ENCODE measurements at regions not wholly inside any gene's neighbourhood (a gene's known extent, or its start where the extent isn't known, plus 50 kb on each side); places are given as distances from the start of the nearest gene placed in this dataset.

DNA sequence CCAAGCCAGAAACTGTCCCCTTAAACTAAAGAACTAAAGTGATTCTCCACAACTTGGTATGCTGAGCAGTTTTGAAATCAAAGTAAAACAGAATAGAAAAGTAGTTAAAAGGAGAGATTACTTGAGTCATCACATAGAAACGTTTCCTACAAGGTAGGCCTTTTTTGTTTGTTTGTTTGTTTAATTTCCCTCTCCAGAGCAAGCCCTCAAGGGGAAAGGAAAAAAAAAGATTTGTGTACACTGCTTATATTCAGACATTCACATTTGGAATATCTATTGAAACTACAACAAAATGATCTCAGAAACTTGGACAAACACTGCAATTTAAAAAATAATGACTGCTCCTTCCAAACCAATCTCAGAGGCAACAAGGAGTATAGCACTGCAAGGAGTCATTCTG, 304.7 kb upstream of the NREP start:
- ATAC-seq = no peak; the same call in 1 of the 2 replicates
- H3K36me3 ChIP-seq (ENCODE audit: low read depth, low read length) = no peaks in the 10 kb centered on the region
- H3K9me2 ChIP-seq (replicated peaks; ENCODE audit: low read length) = no peaks in the 10 kb centered on the region
- H3K27me3 ChIP-seq (ENCODE audit: low read length) = no peaks in the 10 kb centered on the region
- H3K27ac ChIP-seq (ENCODE audit: low read length) = no peak overlapping the region
- intact Hi-C loops (cut with micrococcal nuclease) = no loop called here
- TF ChIP-seq, protein P1, sequence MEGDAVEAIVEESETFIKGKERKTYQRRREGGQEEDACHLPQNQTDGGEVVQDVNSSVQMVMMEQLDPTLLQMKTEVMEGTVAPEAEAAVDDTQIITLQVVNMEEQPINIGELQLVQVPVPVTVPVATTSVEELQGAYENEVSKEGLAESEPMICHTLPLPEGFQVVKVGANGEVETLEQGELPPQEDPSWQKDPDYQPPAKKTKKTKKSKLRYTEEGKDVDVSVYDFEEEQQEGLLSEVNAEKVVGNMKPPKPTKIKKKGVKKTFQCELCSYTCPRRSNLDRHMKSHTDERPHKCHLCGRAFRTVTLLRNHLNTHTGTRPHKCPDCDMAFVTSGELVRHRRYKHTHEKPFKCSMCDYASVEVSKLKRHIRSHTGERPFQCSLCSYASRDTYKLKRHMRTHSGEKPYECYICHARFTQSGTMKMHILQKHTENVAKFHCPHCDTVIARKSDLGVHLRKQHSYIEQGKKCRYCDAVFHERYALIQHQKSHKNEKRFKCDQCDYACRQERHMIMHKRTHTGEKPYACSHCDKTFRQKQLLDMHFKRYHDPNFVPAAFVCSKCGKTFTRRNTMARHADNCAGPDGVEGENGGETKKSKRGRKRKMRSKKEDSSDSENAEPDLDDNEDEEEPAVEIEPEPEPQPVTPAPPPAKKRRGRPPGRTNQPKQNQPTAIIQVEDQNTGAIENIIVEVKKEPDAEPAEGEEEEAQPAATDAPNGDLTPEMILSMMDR (conservative IDR thresholded peaks at IDR 0.05; ENCODE audit: low read depth, low read length) = no peak
- TF ChIP-seq EZH2phosphoT487 (IDR thresholded peaks at IDR 0.05; ENCODE audit: borderline replicate concordance, low read length) (no peak), EZH2 (IDR thresholded peaks at IDR 0.05; ENCODE audit: low read length, unreplicated experiment) (no peak)
- no peak overlapping the region for H3K4me3 ChIP-seq (ENCODE audit: low read length)
- no peaks in the 10 kb centered on the region for H3K4me1 ChIP-seq (ENCODE audit: insufficient read depth, low read length)
- POLR2A ChIA-PET (ENCODE audit: unreplicated experiment) = no interaction called here
- H3K9me3 ChIP-seq (ENCODE audit: low read length) = no peaks in the 10 kb centered on the region
- CTCF ChIA-PET = no interaction called here
- H2AFZ ChIP-seq (ENCODE audit: low read length) = no peak overlapping the region
- H4K20me1 ChIP-seq (ENCODE audit: low read length) = no peaks in the 10 kb centered on the region
- H3K79me2 ChIP-seq (ENCODE audit: low read length) = no peaks in the 10 kb centered on the region
- no peaks in the 10 kb centered on the region for H3F3A ChIP-seq (ENCODE audit: low read length, unreplicated experiment)
- no peak overlapping the region for H3K9ac ChIP-seq (ENCODE audit: low read length)
- BruUV-seq (replicated peaks) = no TSS peak
- no peak overlapping the region for H3K4me2 ChIP-seq (ENCODE audit: low read length)
- peak; percentile 3 for DNase-seq

- Histone ChIP-seq H3K9me2 (replicated peaks; ENCODE audit: low read length) (no peaks in the 10 kb centered on the region), H3K27ac (ENCODE audit: low read length) (no peak overlapping the region), H3K4me1 (ENCODE audit: insufficient read depth, low read length) (no peaks in the 10 kb centered on the region), H3K4me3 (ENCODE audit: low read length) (no peak overlapping the region), H3K9ac (ENCODE audit: low read length) (no peak overlapping the region), H4K20me1 (ENCODE audit: low read length) (no peaks in the 10 kb centered on the region), H3K9me3 (ENCODE audit: low read length) (0 out of 2 replicates have a peak, but pooled peaks cover 3% of the 10 kb centered on the region), H3K4me2 (ENCODE audit: low read length) (no peak overlapping the region), H3K79me2 (ENCODE audit: low read length) (no peaks in the 10 kb centered on the region), H3K27me3 (ENCODE audit: low read length) (no peaks in the 10 kb centered on the region), H3K36me3 (ENCODE audit: low read depth, low read length) (no peaks in the 10 kb centered on the region), H3F3A (ENCODE audit: low read length, unreplicated experiment) (no peaks in the 10 kb centered on the region), H2AFZ (ENCODE audit: low read length) (no peak overlapping the region)
- ChIA-PET POLR2A (ENCODE audit: unreplicated experiment) (no interaction called here), CTCF (no interaction called here)
- ATAC-seq (no peak), DNase-seq (no peak)
- TF ChIP-seq, protein P1 (conservative IDR thresholded peaks at IDR 0.05; ENCODE audit: low read depth, low read length) = no peak
- TF ChIP-seq EZH2phosphoT487 (IDR thresholded peaks at IDR 0.05; ENCODE audit: borderline replicate concordance, low read length) (no peak), EZH2 (IDR thresholded peaks at IDR 0.05; ENCODE audit: low read length, unreplicated experiment) (no peak)
- intact Hi-C loops (cut with micrococcal nuclease) = no loop called here
- BruUV-seq (replicated peaks) = no TSS peak
Observed at GRCh38 chr5:112059579-112060135, 302.7 kb upstream of the NREP start.

- no peak for DNase-seq
- H3K9ac ChIP-seq (ENCODE audit: low read length) = no peak overlapping the region
- H3K79me2 ChIP-seq (ENCODE audit: low read length) = no peaks in the 10 kb centered on the region
- H3K36me3 ChIP-seq (ENCODE audit: low read depth, low read length) = no peaks in the 10 kb centered on the region
- no peak overlapping the region for H3K4me3 ChIP-seq (ENCODE audit: low read length)
- POLR2A ChIA-PET (ENCODE audit: unreplicated experiment) = no interaction called here
- TF ChIP-seq, protein P1 (conservative IDR thresholded peaks at IDR 0.05; ENCODE audit: low read depth, low read length) = no peak
- TF ChIP-seq EZH2phosphoT487 (IDR thresholded peaks at IDR 0.05; ENCODE audit: borderline replicate concordance, low read length) = no peak
- TF ChIP-seq EZH2 (IDR thresholded peaks at IDR 0.05; ENCODE audit: low read length, unreplicated experiment) = no peak
- intact Hi-C loops (cut with micrococcal nuclease) = no loop called here
- no TSS peak for BruUV-seq (replicated peaks)
- H3K4me2 ChIP-seq (ENCODE audit: low read length) = no peak overlapping the region
- no peaks in the 10 kb centered on the region for H4K20me1 ChIP-seq (ENCODE audit: low read length)
- no peaks in the 10 kb centered on the region for H3K9me3 ChIP-seq (ENCODE audit: low read length)
- H3F3A ChIP-seq (ENCODE audit: low read length, unreplicated experiment) = no peaks in the 10 kb centered on the region
- H3K4me1 ChIP-seq (ENCODE audit: insufficient read depth, low read length) = no peaks in the 10 kb centered on the region
- CTCF ChIA-PET = no interaction called here
- H3K27ac ChIP-seq (ENCODE audit: low read length) = no peak overlapping the region
- no peaks in the 10 kb centered on the region for H3K9me2 ChIP-seq (replicated peaks; ENCODE audit: low read length)
- H2AFZ ChIP-seq (ENCODE audit: low read length) = no peak overlapping the region
- no peak for ATAC-seq
- no peaks in the 10 kb centered on the region for H3K27me3 ChIP-seq (ENCODE audit: low read length)
Observed at GRCh38 chr5:112049738-112050137, 292.7 kb upstream of the NREP start.
